ENCODE measurements at regions not wholly inside any gene's neighbourhood (a gene's known extent, or its start where the extent isn't known, plus 50 kb on each side); places are given as distances from the start of the nearest gene placed in this dataset.
"Not testable (repeated sequence)": the region's sequence is repeated elsewhere in the genome, so short reads cannot be mapped to it uniquely, and the experiment has no call there.

DNA sequence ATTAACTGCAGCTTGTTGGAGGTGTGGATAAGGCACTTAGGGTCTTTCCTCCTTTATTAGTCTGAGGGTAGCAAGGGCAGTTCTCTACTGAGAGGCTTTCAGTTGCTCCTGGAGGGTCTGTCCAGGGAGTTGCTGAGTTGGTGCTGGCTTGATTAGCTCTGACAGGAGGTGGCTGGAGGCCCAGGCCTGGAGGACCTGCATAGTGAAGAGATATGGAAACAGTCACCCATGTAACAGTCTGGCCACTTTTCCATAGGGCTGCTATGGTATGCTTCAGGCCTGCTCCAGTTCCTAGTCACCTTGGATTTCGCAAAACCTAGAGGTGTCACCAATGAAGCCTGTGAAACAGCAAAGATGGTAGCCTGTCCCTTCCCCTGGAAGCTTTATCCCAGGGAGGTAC, 143.3 kb upstream of the SLC38A2 start:
- no peak for DNase-seq (ENCODE audit: low read depth in 2 of 2)
- peaks cover 3% of the 10 kb centered on the region for H3K79me2 ChIP-seq (ENCODE audit: control insufficient read depth, insufficient read depth, low read length)
- H3K9ac ChIP-seq (ENCODE audit: insufficient read depth, low read length) = no peak overlapping the region
- no peaks in the 10 kb centered on the region for H3K27me3 ChIP-seq (ENCODE audit: control insufficient read depth, insufficient read depth, low read length)
- H3K9me3 ChIP-seq (ENCODE audit: control insufficient read depth, insufficient read depth, low read depth, low read length) = no peaks in the 10 kb centered on the region
- H3K4me2 ChIP-seq (ENCODE audit: extremely low read depth, insufficient read depth, low read length) = no peak overlapping the region
- H3K4me1 ChIP-seq (ENCODE audit: control insufficient read depth, extremely low read depth, insufficient read depth, low read length) = peaks cover 5% of the 10 kb centered on the region
- no peak overlapping the region for H2AFZ ChIP-seq (ENCODE audit: low read length)
- no peaks in the 10 kb centered on the region for H4K20me1 ChIP-seq (ENCODE audit: control insufficient read depth, extremely low read depth, insufficient read depth, low read length)
- H3K36me3 ChIP-seq (ENCODE audit: control insufficient read depth, insufficient read depth, low read length) = peaks cover 7% of the 10 kb centered on the region
- no peak overlapping the region for H3K4me3 ChIP-seq (replicated peaks in 1 of 4; ENCODE audit: control extremely low read depth in 1 of 4, insufficient read depth in 1 of 4, low read depth in 3 of 4, low read length in 4 of 4)
- TF ChIP-seq EZH2 (IDR thresholded peaks at IDR 0.05; ENCODE audit: low read length, missing control alignments) (no peak), CTCF (conservative IDR thresholded peaks at IDR 0.05 in 1 of 2, IDR thresholded peaks at IDR 0.05 in 1 of 2; ENCODE audit: low read depth in 1 of 2, low read length in 2 of 2) (no peak)
- no peak overlapping the region for H3K27ac ChIP-seq (ENCODE audit: insufficient read depth, low read length)

GRCh38 chr12:46514886-46515285, 142.3 kb upstream of the SLC38A2 start:
- Histone ChIP-seq H3K4me1 (ENCODE audit: control insufficient read depth, extremely low read depth, insufficient read depth, low read length) (peaks cover 5% of the 10 kb centered on the region), H3K9me3 (ENCODE audit: control insufficient read depth, insufficient read depth, low read depth, low read length) (no peaks in the 10 kb centered on the region), H3K36me3 (ENCODE audit: control insufficient read depth, insufficient read depth, low read length) (peaks cover 7% of the 10 kb centered on the region), H2AFZ (ENCODE audit: low read length) (no peak overlapping the region), H4K20me1 (ENCODE audit: control insufficient read depth, extremely low read depth, insufficient read depth, low read length) (no peaks in the 10 kb centered on the region), H3K4me3 (replicated peaks in 1 of 4; ENCODE audit: control extremely low read depth in 1 of 4, insufficient read depth in 1 of 4, low read depth in 3 of 4, low read length in 4 of 4) (no peak overlapping the region), H3K4me2 (ENCODE audit: extremely low read depth, insufficient read depth, low read length) (no peak overlapping the region), H3K27ac (ENCODE audit: insufficient read depth, low read length) (no peak overlapping the region), H3K79me2 (ENCODE audit: control insufficient read depth, insufficient read depth, low read length) (no peaks in the 10 kb centered on the region), H3K9ac (ENCODE audit: insufficient read depth, low read length) (no peak overlapping the region), H3K27me3 (ENCODE audit: control insufficient read depth, insufficient read depth, low read length) (no peaks in the 10 kb centered on the region)
- TF ChIP-seq CTCF (conservative IDR thresholded peaks at IDR 0.05 in 1 of 2, IDR thresholded peaks at IDR 0.05 in 1 of 2; ENCODE audit: low read depth in 1 of 2, low read length in 2 of 2) (no peak), EZH2 (IDR thresholded peaks at IDR 0.05; ENCODE audit: low read length, missing control alignments) (no peak)
- DNase-seq (ENCODE audit: low read depth in 2 of 2) = no peak

GRCh38 chr12:46510257-46510656, 137.7 kb upstream of the SLC38A2 start:
- not testable (repeated sequence) for H3K27ac ChIP-seq (ENCODE audit: insufficient read depth, low read length); H3K27me3 ChIP-seq (ENCODE audit: control insufficient read depth, insufficient read depth, low read length); H4K20me1 ChIP-seq (ENCODE audit: control insufficient read depth, extremely low read depth, insufficient read depth, low read length); H3K9me3 ChIP-seq (ENCODE audit: control insufficient read depth, insufficient read depth, low read depth, low read length); H3K4me2 ChIP-seq (ENCODE audit: extremely low read depth, insufficient read depth, low read length); H2AFZ ChIP-seq (ENCODE audit: low read length); H3K9ac ChIP-seq (ENCODE audit: insufficient read depth, low read length); H3K36me3 ChIP-seq (ENCODE audit: control insufficient read depth, insufficient read depth, low read length); H3K79me2 ChIP-seq (ENCODE audit: control insufficient read depth, insufficient read depth, low read length); DNase-seq (ENCODE audit: low read depth in 2 of 2); H3K4me1 ChIP-seq (ENCODE audit: control insufficient read depth, extremely low read depth, insufficient read depth, low read length); H3K4me3 ChIP-seq (replicated peaks in 1 of 4; ENCODE audit: control extremely low read depth in 1 of 4, insufficient read depth in 1 of 4, low read depth in 3 of 4, low read length in 4 of 4)
